BLaER1 treated with 17β-estradiol and CSF1 and Interleukin-3, amounts not matched to agents 10 nM and 100 nM (cell line): ENCODE measurements at regions not wholly inside any gene's neighbourhood (a gene's known extent, or its start where the extent isn't known, plus 50 kb on each side); places are given as distances from the start of the nearest gene placed in this dataset.

Experiments used
- H3K27ac ChIP-seq, 11 experiments: shearing (Covaris generic); formaldehyde crosslinking; 2 replicates each; pipeline ENCODE4 v1.8.1; 2022
- H3K27me3 ChIP-seq, 11 experiments: shearing (Covaris generic); formaldehyde crosslinking; 2 replicates each; pipeline ENCODE4 v1.8.1; 2022
- H3K36me3 ChIP-seq, 11 experiments: shearing (Covaris generic); formaldehyde crosslinking; 2 replicates each; pipeline ENCODE4 v1.8.1; 2022
- H3K4me1 ChIP-seq, 10 experiments: shearing (Covaris generic); formaldehyde crosslinking; 2 replicates each; pipeline ENCODE4 v1.8.1; 2022
- H3K4me2 ChIP-seq, 11 experiments: shearing (Covaris generic); formaldehyde crosslinking; 2 replicates each; pipeline ENCODE4 v1.8.1; 2022
- H3K4me3 ChIP-seq, 10 experiments: shearing (Covaris generic); formaldehyde crosslinking; 2 replicates each; pipeline ENCODE4 v1.8.1; 2022
- H3K9ac ChIP-seq, 11 experiments: shearing (Covaris generic); formaldehyde crosslinking; 2 replicates each; pipeline ENCODE4 v1.8.1; 2022
- H3K9me3 ChIP-seq, 11 experiments: shearing (Covaris generic); formaldehyde crosslinking; replicated peaks in 1 of 11; 2 replicates each; pipeline ENCODE4 v1.8.1; 2022
- H4K20me1 ChIP-seq, 11 experiments: shearing (Covaris generic); formaldehyde crosslinking; 2 replicates each; pipeline ENCODE4 v1.8.1; 2022
- Cebpa-rat ChIP-seq, 11 experiments: shearing (Covaris generic); IDR thresholded peaks; 2 replicates each; pipeline ENCODE4 v1.8.1; 2022

DNA sequence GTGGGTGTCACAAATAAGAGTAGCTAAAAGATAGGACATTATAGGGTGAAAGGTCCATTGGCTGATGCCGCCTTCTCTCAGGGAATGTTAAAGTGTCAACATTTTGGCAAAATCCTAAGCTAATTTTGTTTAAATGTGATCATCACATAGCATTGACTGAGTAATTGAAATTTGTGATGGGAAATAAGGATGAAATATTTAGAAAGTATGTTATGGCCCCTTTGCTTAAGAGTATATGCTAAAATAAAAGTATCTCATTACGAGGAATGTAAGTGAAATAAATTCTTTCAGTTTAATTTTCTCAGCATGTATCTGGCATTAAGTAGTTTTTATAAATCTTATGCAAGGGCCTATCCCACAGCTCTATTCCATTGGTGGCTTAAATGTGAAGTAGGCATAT is 229.2 kb downstream of the PRL start:
- no peaks in the 10 kb centered on the region for H4K20me1 ChIP-seq
- H3K36me3 ChIP-seq = peaks cover 0 to 59% (median 0%) of the 10 kb centered on the region in 11 experiments; a peak in 9 of 22 replicates
- no peak overlapping the region for H3K4me3 ChIP-seq
- H3K4me2 ChIP-seq = peak overlapping the region in 2 of 11 experiments; percentile 2 to 53; a peak in 1 of 22 replicates
- H3K4me1 ChIP-seq = peaks cover 21 to 70% (median 60%) of the 10 kb centered on the region in 10 experiments
- no peak overlapping the region for H3K9ac ChIP-seq
- no peaks in the 10 kb centered on the region for H3K27me3 ChIP-seq
- TF ChIP-seq Cebpa-rat (IDR thresholded peaks at IDR 0.05) = no peak
- H3K27ac ChIP-seq = peak overlapping the region in 8 of 11 experiments; percentile 32 to 99 (median 76); a peak in 15 of 22 replicates
- H3K9me3 ChIP-seq = no peaks in the 10 kb centered on the region

DNA sequence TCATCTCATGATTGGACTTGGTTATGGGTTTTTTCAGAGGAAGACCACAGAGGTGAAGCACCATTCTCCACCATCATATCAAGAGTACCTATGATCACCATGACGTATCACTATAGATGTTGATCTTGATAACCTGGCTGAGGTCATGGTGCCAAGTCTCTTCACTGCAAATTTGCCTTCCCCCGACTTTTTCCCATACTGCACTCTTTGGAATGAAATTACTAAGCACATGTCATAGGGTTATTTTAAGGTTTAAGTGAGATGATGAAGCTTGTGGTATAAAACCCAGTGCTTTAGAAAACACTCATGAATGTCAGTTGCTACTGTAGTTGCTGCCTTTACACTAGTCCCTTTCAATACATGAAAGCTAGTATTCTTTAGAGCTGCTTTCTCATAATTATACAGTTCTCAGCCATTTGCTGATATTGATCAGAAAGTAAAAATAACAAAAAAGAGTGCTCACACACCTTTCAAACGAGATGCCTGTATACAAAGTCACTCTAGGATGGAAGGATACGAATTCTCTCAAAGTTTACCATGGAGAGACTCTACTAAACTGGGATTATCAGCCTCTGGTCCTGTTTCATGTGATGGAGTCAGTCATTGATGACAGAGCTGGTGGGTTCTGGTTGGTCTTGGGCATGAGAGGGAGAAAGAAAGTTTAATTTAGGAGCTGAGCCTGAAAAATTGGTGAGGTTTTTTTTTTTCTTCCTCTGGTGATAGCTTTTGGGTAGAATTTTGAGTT is 228.1 kb downstream of the PRL start:
- Histone ChIP-seq H4K20me1 (no peaks in the 10 kb centered on the region), H3K9ac (no peak overlapping the region), H3K27ac (peak overlapping the region in 7 of 11 experiments; percentile 25 to 99 (median 70); a peak in 11 of 22 replicates), H3K4me3 (no peak overlapping the region), H3K4me1 (peaks cover 12 to 72% (median 61%) of the 10 kb centered on the region in 10 experiments), H3K9me3 (peaks cover 0 to 1% (median 0%) of the 10 kb centered on the region in 11 experiments; a peak in 1 of 22 replicates), H3K36me3 (peaks cover 0 to 69% (median 0%) of the 10 kb centered on the region in 11 experiments; a peak in 9 of 22 replicates), H3K27me3 (no peaks in the 10 kb centered on the region), H3K4me2 (no peak overlapping the region)
- no peak for TF ChIP-seq Cebpa-rat (IDR thresholded peaks at IDR 0.05)

DNA sequence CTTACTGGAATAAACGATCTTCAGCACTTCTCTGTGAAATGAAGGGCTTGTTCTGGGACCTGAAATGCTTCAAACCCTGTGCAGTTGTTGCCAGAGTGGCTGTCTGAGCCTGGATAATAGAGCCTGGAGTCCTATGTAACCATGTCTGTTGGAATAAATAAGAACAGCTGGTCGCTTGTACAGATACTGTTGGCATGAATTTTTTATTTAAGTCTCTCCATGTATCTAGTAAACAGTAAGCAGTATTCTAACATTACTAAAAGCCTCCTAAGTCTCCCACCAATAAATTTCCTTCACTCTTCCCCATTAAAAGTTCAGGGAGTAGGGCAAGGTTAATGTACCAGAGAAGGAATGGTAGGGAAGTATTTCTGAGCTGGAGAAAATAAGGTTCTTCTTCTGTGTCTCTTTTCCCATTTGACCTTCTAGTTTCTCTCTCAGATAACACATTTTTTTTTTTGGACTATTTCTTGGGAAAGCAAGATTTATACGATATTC is 227.5 kb downstream of the PRL start:
- H3K4me1 ChIP-seq = peaks cover 5 to 69% (median 59%) of the 10 kb centered on the region in 10 experiments; a peak in 19 of 20 replicates
- H3K4me3 ChIP-seq = no peak overlapping the region
- H3K9ac ChIP-seq = no peak overlapping the region
- peaks cover 0 to 72% (median 5%) of the 10 kb centered on the region in 11 experiments; a peak in 14 of 22 replicates for H3K36me3 ChIP-seq
- no peak overlapping the region for H3K4me2 ChIP-seq
- H3K9me3 ChIP-seq = peaks cover under 1 to 7% (median 2%) of the 10 kb centered on the region in 11 experiments; a peak in 14 of 22 replicates
- no peaks in the 10 kb centered on the region for H4K20me1 ChIP-seq
- no peak for TF ChIP-seq Cebpa-rat (IDR thresholded peaks at IDR 0.05)
- H3K27ac ChIP-seq = peak overlapping the region in 7 of 11 experiments; percentile 25 to 99 (median 70); a peak in 11 of 22 replicates
- H3K27me3 ChIP-seq = no peaks in the 10 kb centered on the region

DNA sequence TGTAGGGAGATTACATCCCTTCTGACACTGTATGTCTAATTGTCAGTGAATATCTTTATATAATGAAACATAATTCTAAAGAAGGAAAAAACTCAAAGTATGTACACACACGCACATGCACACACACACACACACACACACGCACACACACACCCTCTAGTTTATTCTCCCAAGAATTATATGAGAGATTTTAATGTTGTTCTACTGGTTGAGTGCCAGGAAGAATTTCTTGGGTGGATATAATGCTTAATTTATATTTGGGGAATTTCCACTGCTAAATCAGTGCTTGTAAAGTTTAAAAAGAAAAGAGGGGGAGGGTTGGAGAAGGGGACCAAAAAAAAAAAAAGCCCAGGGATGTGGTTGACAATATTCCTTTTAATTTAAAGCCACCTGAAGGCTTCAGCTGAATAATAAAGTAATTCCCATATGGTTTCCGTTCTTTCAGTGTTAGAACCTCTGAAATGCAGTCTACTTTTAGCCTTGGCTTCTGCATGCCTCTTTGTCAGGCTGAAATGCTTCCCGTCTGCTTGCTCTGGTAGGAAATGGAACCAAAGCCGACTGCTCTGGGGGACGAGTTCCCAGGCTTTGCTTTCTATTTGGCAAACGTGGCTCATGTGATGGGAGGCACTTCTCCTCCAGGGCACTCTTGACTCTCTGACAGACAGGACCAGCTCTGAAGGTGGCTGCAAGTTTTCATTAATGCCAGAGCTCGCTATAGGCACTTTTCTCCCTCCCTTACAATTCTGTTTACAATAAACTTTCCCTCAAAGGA is 225.4 kb downstream of the PRL start:
- Histone ChIP-seq H3K27ac (peak overlapping the region; percentile 20 to 99 (median 58); a peak in 19 of 22 replicates), H3K27me3 (no peaks in the 10 kb centered on the region), H3K4me1 (peaks cover 5 to 63% (median 48%) of the 10 kb centered on the region in 10 experiments; a peak in 19 of 20 replicates), H4K20me1 (no peaks in the 10 kb centered on the region), H3K9me3 (peaks cover 3 to 11% (median 6%) of the 10 kb centered on the region in 11 experiments; a peak in 14 of 22 replicates), H3K36me3 (peaks cover 0 to 83% (median 9%) of the 10 kb centered on the region in 11 experiments; a peak in 14 of 22 replicates), H3K9ac (peak overlapping the region in 9 of 11 experiments; percentile 27 to 55 (median 47); a peak in 16 of 22 replicates), H3K4me3 (no peak overlapping the region), H3K4me2 (peak overlapping the region; percentile 4 to 69 (median 44); a peak in 20 of 22 replicates)
- no peak for TF ChIP-seq Cebpa-rat (IDR thresholded peaks at IDR 0.05)

DNA sequence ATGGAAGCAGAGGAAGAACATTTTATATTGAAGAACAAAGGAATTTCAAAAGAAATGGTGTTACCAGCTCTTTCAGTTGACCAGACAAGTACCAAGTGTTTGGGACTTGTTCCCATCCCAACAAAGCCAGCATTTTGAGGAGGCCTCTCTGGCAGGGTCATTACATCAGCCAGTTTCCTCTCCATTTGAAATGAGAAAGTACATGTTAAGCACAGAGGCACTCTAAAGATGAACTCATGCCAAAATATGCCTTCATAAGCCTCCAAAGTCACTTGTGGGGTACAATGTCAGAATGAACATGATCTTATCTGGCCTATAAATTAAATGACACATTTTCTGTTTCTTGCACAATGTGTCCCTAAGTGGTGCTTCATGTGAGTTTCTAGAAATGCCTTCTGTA is 223.9 kb downstream of the PRL start:
- Histone ChIP-seq H3K9ac (no peak overlapping the region), H3K4me3 (no peak overlapping the region), H3K27ac (peak overlapping the region in 10 of 11 experiments; percentile 20 to 70 (median 55); a peak in 16 of 22 replicates), H3K27me3 (no peaks in the 10 kb centered on the region), H3K9me3 (peaks cover 3 to 11% (median 6%) of the 10 kb centered on the region in 11 experiments; a peak in 14 of 22 replicates), H3K4me2 (peak overlapping the region in 8 of 11 experiments; percentile 1 to 69 (median 44); a peak in 13 of 22 replicates), H3K36me3 (peaks cover 0 to 88% (median 9%) of the 10 kb centered on the region in 11 experiments; a peak in 14 of 22 replicates), H3K4me1 (peaks cover 5 to 52% (median 38%) of the 10 kb centered on the region in 10 experiments; a peak in 19 of 20 replicates), H4K20me1 (no peaks in the 10 kb centered on the region)
- no peak for TF ChIP-seq Cebpa-rat (IDR thresholded peaks at IDR 0.05)

DNA sequence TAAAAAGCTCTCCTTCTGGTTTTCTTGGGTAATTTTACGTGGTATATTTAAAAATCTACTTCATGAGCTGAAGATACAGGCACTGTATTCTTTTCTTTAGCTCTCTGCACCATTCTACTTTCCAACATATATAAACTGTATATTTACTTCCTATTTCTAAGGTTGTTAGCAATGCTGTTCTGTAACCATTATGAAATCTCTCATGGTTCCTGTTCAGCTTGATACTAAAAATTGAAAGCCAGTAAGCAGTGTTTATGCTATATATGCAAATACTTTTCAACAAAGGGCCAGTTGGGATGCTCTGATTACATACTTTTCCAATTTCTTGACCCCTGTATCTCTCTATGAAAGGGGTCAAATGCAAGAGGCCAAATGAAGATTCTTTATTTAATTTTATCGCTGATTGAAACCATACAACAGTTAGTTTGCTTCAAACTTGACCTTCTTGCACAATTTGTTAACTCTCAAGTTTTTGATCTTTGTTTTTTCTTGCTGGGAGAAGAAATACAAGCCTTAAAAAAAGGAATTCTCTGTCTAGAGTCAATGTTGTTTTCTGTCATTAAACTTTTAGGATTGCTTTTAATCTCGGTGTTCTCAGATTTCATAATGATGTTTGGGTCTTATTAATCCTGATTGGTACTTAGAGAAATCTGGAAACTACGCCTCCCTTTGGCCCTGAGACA is 223.2 kb downstream of the PRL start:
- H3K4me2 ChIP-seq = peak overlapping the region in 8 of 11 experiments; percentile 1 to 69 (median 45); a peak in 12 of 22 replicates

DNA sequence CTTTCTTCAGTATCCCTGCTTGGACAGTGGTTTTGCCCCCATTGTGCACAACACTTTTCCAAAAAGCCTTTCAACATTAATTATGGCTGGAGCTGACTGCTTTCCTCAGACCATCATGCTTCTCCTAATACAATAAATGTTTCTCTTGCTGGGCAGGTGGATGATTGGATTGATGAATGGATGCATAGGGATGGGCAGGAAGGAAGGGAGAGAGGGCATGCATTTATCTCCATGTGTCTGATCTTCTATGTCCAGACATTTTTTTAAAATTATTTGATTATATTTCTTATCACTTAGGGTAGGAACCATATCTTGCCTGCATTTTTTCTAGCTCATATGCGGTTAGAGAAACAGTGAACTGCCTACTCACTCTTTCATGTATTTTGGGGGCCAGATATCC is 218.5 kb downstream of the PRL start:
- H3K27ac ChIP-seq = no peak overlapping the region
- TF ChIP-seq Cebpa-rat (IDR thresholded peaks at IDR 0.05) = no peak

More for the DNA sequence above, 223.2 kb downstream of the PRL start:
- 0 out of 22 replicates have a peak, but pooled peaks of 1 of the 11 experiments have one; percentile 8 for TF ChIP-seq Cebpa-rat (IDR thresholded peaks at IDR 0.05)
- H3K4me1 ChIP-seq = peaks cover 5 to 49% (median 39%) of the 10 kb centered on the region in 10 experiments; a peak in 19 of 20 replicates
- H4K20me1 ChIP-seq = no peaks in the 10 kb centered on the region
- H3K27me3 ChIP-seq = no peaks in the 10 kb centered on the region
- peaks cover 3 to 11% (median 7%) of the 10 kb centered on the region in 11 experiments; a peak in 14 of 22 replicates for H3K9me3 ChIP-seq
- peak overlapping the region; percentile 22 to 70 (median 53); a peak in 17 of 22 replicates for H3K27ac ChIP-seq
- H3K9ac ChIP-seq = peak overlapping the region in 1 of 11 experiments; percentile 12; a peak in 2 of 22 replicates
- no peak overlapping the region for H3K4me3 ChIP-seq
- H3K36me3 ChIP-seq = peaks cover 0 to 87% (median 12%) of the 10 kb centered on the region in 11 experiments; a peak in 15 of 22 replicates

More for the DNA sequence above, 218.5 kb downstream of the PRL start:
- H3K4me1 ChIP-seq = peaks cover 0 to 17% (median 9%) of the 10 kb centered on the region in 10 experiments; a peak in 15 of 20 replicates
- H3K4me3 ChIP-seq = no peak overlapping the region
- 0 out of 22 replicates have a peak overlapping the region, but pooled peaks of 1 of the 11 experiments have one; percentile 12 for H3K4me2 ChIP-seq
- H4K20me1 ChIP-seq = no peaks in the 10 kb centered on the region
- H3K9ac ChIP-seq = no peak overlapping the region
- H3K36me3 ChIP-seq = peaks cover 0 to 84% (median 15%) of the 10 kb centered on the region in 11 experiments; a peak in 15 of 22 replicates
- no peaks in the 10 kb centered on the region for H3K27me3 ChIP-seq
- H3K9me3 ChIP-seq = peaks cover 3 to 11% (median 7%) of the 10 kb centered on the region in 11 experiments; a peak in 14 of 22 replicates
